ENCODE measurements at regions not wholly inside any gene's neighbourhood (a gene's known extent, or its start where the extent isn't known, plus 50 kb on each side); places are given as distances from the start of the nearest gene placed in this dataset.

GRCh38 chr2:175552902-175553301 is 371.4 kb upstream of the ATP5MC3 start:
- no peak for DNase-seq

- DNase-seq: no peak
Observed at GRCh38 chr2:175540421-175540820, 358.9 kb upstream of the ATP5MC3 start.

- DNase-seq: no peak
Observed at GRCh38 chr2:175539122-175539521, 357.6 kb upstream of the ATP5MC3 start.

GRCh38 chr2:175536059-175536458 is 354.5 kb upstream of the ATP5MC3 start:
- no peak for DNase-seq

- no peak for DNase-seq
Observed at GRCh38 chr2:175535631-175536030, 354.1 kb upstream of the ATP5MC3 start.

- DNase-seq: no peak
Observed at GRCh38 chr2:175525975-175526374, 344.5 kb upstream of the ATP5MC3 start.

GRCh38 chr2:175523001-175523400 is 341.5 kb upstream of the ATP5MC3 start:
- DNase-seq: no peak

- no peak for DNase-seq
Observed at GRCh38 chr2:175518206-175518605, 336.7 kb upstream of the ATP5MC3 start.

GRCh38 chr2:175516555-175516954 is 335.0 kb upstream of the ATP5MC3 start:
- DNase-seq: no peak

- DNase-seq: no peak
Observed at GRCh38 chr2:175500255-175500654, 318.7 kb upstream of the ATP5MC3 start.

GRCh38 chr2:175490360-175490791 is 308.9 kb upstream of the ATP5MC3 start:
- DNase-seq: no peak

- DNase-seq: no peak
Observed at GRCh38 chr2:175478096-175478768, 296.7 kb upstream of the ATP5MC3 start.

GRCh38 chr2:175476948-175477347 is 295.4 kb upstream of the ATP5MC3 start:
- no peak for DNase-seq

GRCh38 chr2:175476374-175476773 is 294.9 kb upstream of the ATP5MC3 start:
- DNase-seq: no peak

- no peak for DNase-seq
Observed at GRCh38 chr2:175475130-175475529, 293.6 kb upstream of the ATP5MC3 start.

- DNase-seq: peak; percentile 8 to 10
Observed at GRCh38 chr2:175468431-175469098, 287.1 kb upstream of the ATP5MC3 start.

GRCh38 chr2:175465101-175465500 is 283.6 kb upstream of the ATP5MC3 start:
- DNase-seq: no peak

- no peak for DNase-seq
Observed at GRCh38 chr2:175464311-175464670, 282.8 kb upstream of the ATP5MC3 start.

- DNase-seq: no peak
Observed at GRCh38 chr2:175463589-175464310, 282.2 kb upstream of the ATP5MC3 start.

GRCh38 chr2:175463169-175463568 is 281.7 kb upstream of the ATP5MC3 start:
- DNase-seq: no peak

GRCh38 chr2:175462246-175462645 is 280.7 kb upstream of the ATP5MC3 start:
- DNase-seq: no peak

GRCh38 chr2:175461839-175462238 is 280.3 kb upstream of the ATP5MC3 start:
- DNase-seq: peak; percentile 7 to 27

- DNase-seq: no peak
Observed at GRCh38 chr2:175457895-175458448, 276.5 kb upstream of the ATP5MC3 start.

- DNase-seq: no peak
Observed at GRCh38 chr2:175454953-175455389, 273.5 kb upstream of the ATP5MC3 start.

Measured in NCI-H187 (cell line).